AG10803 (cell line): ENCODE measurements at regions not wholly inside any gene's neighbourhood (a gene's known extent, or its start where the extent isn't known, plus 50 kb on each side); places are given as distances from the start of the nearest gene placed in this dataset.

ENCODE experiments used
- DNase-seq: peaks from one replicate; pipeline ENCODE4 v3.0.0; 2010; ENCODE audit warnings: low read depth
- H3K4me3 ChIP-seq: 2 replicates; pipeline ENCODE4 v1.5.1; 2011; ENCODE audit warnings: mild to moderate bottlenecking, low read length, control low read depth
- TF ChIP-seq, protein P1 (sequence below): conservative IDR thresholded peaks from 2 replicates; pipeline ENCODE4 v1.5.1; 2011; ENCODE audit warnings: mild to moderate bottlenecking, low read length, control low read depth, inconsistent platforms

DNA sequence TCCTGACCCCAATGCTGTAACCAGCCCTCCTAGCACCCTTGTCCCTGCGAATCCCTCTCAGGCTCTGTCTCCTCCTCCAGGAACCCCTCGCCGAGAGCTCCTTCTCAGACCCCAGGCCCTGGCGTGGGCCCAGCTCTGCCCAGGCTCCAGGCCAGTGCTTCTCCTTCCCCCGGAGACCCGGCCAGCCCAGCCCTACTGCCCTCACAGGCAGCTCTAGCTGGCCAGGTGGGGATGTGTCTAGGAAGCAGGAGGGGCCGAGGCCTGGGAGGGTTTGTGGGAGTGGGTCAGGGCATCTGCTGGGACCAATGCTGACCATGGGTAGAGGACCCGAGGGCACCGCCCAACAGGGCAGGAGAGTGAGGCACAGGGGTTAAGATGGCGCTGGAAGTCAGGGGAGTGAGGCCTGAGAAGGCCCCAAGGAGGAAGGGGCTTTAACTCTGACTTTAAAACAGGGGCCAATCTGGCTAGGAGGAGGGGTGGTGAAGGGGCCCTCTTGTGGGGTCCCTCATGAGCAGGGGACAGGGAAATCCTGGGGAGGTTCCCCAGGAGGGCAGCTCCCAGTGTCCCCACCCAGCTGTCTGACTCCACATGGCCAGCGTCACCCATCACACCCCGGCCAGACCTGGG lies 64.7 kb upstream of the NKX1-1 start:
- no peak overlapping the region for H3K4me3 ChIP-seq
- DNase-seq = no peak
- TF ChIP-seq, protein P1, sequence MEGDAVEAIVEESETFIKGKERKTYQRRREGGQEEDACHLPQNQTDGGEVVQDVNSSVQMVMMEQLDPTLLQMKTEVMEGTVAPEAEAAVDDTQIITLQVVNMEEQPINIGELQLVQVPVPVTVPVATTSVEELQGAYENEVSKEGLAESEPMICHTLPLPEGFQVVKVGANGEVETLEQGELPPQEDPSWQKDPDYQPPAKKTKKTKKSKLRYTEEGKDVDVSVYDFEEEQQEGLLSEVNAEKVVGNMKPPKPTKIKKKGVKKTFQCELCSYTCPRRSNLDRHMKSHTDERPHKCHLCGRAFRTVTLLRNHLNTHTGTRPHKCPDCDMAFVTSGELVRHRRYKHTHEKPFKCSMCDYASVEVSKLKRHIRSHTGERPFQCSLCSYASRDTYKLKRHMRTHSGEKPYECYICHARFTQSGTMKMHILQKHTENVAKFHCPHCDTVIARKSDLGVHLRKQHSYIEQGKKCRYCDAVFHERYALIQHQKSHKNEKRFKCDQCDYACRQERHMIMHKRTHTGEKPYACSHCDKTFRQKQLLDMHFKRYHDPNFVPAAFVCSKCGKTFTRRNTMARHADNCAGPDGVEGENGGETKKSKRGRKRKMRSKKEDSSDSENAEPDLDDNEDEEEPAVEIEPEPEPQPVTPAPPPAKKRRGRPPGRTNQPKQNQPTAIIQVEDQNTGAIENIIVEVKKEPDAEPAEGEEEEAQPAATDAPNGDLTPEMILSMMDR = no peak

- TF ChIP-seq, protein P1 = no peak
- no peak for DNase-seq
- no peak overlapping the region for H3K4me3 ChIP-seq
Measured at GRCh38 chr4:1470393-1470670, 64.1 kb upstream of the NKX1-1 start.

- no peak for DNase-seq
- no peak overlapping the region for H3K4me3 ChIP-seq
- TF ChIP-seq, protein P1 = no peak
Measured at GRCh38 chr4:1469607-1470392, 63.6 kb upstream of the NKX1-1 start.

DNA sequence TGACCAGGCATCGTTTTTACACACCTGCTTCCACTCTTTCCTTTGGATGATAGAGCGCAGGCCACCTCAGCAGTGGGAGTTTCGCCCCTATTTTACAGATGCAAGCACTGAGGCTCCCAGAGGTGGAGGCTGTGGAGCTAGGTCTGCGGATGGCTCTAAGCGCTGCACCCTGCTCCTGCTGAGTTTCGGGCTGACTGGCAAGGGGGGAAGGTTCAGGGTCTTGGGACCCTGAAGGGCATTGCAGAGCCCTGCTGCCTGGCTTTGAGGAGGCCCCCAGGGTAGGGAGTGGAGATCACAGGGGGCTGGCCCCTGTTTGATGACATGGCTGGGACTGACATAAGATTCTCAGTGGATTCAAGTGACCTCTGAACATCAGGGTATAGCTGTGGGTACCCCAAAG lies 62.8 kb upstream of the NKX1-1 start:
- no peak overlapping the region for H3K4me3 ChIP-seq
- no peak for DNase-seq
- TF ChIP-seq, protein P1 = no peak

GRCh38 chr4:1467581-1468458 lies 61.6 kb upstream of the NKX1-1 start:
- no peak for DNase-seq
- no peak overlapping the region for H3K4me3 ChIP-seq
- TF ChIP-seq, protein P1 = no peak

GRCh38 chr4:1466863-1467165 lies 60.6 kb upstream of the NKX1-1 start:
- TF ChIP-seq, protein P1 = no peak
- DNase-seq = no peak

More at GRCh38 chr4:1466863-1467165, 60.6 kb upstream of the NKX1-1 start:
- no peak overlapping the region for H3K4me3 ChIP-seq
